ENCODE measurements at regions not wholly inside any gene's neighbourhood (a gene's known extent, or its start where the extent isn't known, plus 50 kb on each side); places are given as distances from the start of the nearest gene placed in this dataset.
"Not testable (repeated sequence)": the region's sequence is repeated elsewhere in the genome, so short reads cannot be mapped to it uniquely, and the experiment has no call there.

DNA sequence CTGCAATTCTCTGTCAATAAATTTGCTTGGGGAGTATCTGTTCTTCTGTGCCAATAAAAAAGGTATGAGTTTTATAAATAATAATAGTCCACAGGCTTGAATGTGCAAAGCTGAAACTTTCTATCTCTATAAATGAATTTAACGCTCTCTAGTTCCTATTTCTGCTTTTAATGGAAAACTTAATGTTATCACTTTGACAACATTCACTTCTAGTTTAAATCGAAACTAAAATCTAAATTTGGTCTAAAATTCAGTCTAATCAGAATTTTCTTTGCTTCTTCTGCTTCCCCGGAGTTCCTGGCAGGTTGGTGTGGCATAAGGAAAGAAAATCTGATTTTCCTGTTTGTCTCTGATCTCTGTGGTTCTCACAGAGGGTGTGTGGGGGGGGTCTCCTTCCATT lies 450.1 kb upstream of the TBL1XR1 start:
- DNase-seq: no peak

DNA sequence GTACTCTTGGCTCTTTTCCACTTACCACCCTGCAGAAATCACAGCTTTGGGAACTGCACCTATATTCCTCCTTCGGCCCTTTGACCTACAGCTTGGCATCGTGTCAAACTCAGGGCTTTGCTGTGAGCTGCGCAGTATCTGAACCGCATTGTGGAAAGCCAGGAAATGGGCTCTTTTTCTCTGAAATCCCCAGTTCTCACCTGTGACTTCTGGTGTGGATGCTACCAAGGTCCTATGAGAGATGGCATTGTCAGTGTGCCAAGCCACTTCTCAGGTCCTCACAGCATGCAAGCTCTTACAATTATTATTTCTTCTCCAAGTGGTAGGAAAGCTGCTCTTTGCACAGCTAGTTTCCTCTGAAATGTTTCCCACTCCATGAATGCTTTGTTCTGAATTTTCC lies 450.6 kb upstream of the TBL1XR1 start:
- no peak for DNase-seq

DNA sequence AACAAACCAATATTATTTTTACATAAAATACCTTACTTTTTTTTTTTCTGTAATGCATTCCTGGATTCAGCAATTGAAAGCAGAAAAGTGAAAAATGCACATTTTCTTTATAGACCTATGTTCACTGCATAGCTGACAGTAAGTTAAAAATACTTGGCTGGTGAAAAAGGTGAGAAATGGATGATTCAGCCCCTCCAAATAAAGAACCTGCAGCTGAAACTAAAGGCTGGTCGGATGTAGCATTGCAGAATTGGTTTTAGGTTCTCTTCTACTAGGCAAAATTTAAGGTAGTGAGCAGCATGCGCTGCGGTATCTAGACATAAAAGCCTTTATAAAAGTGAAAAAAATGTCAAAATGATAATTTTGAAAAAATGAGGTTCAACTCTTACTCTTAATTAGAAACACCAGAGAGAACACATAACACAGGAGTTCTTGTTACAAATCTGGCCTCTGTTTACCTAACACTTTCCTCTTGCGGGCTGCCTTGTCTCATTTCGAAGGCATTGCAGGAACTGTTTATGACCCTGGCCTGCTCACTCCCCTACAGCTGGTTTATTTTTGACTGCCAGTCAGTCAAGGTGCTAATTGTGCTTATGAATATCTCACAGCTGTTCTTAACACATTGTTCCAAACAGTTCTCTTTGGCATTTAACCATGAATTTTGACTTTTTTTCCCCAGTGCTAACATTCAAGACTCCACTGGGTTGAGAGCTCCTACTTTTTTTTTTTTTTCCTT lies 455.4 kb upstream of the TBL1XR1 start:
- DNase-seq: no peak

DNA sequence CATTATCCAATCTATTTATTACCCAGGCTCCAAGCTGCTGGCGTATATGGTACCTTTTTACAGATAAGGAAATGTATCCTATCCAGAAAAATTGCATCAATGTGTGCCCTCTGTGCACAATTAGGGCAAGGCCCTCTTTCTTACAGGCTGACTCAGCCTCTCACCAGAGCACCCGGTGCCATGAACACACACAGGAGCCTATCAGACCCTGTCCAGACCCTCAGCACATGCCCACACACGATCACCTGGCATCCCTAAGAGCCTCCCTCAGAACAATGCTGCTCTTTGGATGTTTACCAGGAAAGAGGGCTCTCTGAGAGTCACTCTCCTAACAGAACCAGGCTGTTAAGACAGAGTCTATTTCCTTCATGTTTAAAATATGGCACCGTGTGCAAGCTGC lies 460.0 kb upstream of the TBL1XR1 start:
- DNase-seq: no peak

DNA sequence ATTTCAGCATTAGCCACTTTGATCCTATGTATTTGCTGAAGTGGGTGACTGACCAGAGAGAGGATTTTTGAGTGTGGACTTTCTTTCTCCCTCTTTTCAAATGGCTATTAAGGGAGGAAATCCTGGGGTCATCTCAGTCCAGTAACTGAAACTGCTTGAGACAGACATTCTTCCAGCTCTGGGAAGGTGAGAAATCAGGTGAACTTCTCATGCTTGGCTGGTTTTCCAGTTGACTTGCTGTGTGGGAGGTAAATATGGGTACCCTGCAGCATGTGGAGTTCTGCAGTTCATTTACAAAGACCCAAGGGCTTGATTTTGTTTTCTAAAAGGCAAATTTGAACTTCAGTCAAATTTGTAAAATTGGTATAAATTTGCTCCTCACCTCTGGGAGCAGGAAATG lies 461.1 kb upstream of the TBL1XR1 start:
- DNase-seq: no peak

DNA sequence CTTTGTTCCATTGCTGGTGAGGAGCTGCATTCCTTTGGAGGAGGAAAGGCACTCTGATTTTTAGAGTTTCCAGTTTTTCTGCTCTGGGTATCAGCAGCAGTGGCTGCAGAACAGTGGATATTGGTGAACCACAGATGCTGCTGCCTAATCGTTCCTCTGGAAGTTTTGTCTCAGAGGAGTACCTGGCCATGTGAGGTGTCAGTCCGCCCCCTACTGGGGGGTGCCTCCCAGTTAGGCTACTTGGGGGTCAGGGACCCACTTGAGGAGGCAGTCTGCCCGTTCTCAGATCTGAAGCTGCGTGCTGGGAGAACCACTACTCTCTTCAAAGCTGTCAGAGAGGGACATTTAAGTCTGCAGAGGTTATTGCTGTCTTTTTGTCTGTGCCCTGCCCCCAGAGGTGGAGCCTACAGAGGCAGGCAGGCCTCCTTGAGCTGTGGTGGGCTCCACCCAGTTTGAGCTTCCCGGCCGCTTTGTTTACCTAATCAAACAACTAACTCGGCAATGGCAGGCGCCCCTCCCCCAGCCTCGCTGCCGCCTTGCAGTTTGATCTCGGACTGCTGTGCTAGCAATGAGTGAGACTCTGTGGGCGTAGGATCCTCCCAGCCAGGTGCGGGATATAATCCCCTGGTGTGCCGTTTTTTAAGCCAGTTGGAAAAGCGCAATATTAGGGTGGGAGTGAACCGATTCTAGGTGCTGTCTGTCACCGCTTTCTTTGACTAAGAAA lies 467.3 kb upstream of the TBL1XR1 start:
- not testable (repeated sequence) for DNase-seq

DNA sequence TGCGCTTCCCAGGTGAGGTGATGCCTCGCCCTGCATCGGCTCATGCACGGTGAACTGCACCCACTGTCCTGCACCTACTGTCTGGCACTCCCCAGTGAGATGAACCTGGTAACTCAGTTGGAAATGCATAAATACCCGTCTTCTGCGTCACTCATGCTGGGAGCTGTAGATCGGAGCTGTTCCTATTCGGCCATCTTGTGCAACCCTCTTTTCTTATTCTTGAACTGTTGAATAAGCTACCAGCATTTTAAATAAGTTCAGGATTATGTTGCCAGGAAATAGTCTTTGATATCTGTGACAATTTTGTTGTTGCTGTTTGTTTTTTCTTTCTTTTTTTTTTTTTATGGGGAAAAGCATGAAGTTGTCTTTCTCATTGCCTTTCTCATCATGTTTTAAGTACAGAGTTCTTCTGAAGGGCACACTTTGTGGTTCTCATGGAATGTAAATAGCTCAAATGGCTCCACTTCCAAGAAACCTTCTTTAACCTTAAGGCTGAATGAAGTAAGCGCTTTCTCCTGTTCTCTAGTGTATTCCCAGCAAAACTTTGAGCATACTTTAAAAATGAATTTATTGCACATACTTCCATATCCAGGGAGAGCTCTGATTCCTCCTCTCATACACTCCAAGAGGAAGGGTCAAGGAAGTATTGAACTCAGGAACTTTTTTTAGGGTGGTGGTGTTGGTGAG lies 468.0 kb upstream of the TBL1XR1 start:
- DNase-seq: no peak

DNA sequence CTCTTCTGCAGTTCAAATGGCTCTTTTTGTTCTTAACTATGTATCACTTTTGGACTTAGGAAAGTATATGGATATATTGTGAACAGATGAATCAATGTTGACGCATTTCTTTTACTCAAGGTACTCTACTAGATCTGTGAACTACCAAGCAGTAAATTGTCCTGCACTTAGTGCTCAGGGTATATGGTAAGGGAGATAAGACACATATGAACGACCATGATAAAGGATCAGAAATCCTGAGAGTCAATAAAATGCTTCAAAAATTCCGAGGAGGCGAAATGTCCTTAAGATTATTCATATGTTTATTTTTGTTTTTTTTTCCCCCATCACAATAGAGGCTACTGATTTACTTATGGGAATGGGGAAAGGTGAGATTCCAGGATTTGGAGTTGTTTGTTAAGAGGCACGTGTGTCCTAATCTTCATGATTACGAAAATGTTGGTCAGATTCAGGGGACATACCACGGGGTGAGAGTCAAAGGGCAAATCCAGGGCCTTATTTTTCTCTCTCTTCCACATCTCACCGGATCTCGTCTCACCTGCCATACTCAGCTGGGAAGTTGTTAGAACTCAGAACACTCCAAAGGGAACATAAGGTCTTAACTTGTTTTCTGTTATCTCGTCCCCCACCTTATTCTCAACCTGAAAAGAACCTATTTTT lies 475.1 kb upstream of the TBL1XR1 start:
- DNase-seq: no peak

DNA sequence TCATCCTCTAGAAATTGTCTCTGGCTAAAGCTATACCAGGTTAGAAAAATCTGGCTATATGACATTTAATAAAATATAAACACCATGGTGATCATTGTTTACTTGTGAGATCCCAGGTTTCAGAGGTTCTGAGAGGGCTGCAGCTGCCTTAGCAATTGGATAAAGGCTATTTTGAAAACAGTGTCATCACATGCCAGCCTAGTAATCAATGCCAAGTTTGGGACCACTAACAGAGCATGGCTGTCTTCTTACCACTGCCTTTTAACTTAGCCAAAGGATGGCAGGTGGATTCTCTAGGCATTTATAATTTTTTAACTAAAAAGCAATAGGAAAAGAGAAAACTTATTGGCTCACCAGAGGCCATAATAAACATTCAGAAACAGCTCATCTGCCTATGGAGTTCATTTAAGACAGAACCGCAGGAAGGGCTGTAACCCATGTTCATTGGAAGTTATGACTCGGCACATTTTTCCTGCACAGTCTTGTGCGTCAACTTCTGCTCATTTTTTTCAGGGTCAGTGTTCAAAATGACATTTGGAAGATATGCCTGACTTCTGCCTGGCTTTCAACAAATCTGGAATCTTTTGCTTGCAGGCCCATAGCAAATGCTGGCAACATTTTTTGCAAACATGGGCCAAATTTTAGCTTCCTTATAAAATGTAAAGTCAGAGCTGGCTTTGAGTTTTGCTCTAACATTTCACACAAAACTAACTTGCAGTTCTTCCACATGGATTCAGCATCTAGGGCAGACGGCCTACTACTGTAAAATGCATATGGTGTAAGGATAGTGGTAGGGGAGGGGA lies 476.0 kb upstream of the TBL1XR1 start:
- DNase-seq: no peak

DNA sequence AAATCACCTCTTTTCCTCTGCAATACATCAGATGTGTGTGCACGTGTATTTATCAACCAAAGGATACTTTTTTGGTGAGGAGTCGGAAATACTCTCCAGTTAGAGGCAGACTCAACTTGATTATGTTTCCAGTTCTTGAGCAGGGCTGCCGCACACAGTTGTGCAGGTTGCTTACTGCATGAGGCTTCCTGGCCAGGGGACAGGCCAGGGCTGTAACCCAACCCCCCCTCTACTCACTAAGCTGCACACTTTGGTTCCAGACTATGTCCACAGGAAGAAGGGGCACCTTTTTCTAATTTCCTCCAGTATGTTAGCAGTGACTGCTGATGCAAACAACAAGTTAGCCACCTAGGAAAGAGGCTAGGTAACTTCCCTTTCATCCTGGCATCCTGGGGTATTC lies 476.9 kb upstream of the TBL1XR1 start:
- no peak for DNase-seq

DNA sequence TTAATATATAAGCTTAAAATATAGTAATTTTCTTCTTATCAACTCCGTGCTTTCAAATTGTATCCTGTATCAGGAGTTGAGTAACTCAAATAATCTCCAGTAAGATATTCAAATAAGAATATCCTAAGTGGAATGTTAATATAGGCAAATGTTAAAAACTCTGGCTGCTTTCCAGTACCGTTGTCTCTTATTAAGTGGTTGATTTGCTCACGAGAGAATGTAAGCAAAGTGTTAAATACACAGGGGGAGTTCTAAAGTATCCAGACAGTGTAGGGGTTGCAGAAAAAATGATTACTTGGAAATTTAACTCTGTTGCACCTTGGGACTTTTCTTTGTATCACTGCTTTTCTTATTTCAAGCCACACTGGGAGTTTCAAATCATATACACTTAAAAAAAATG lies 478.9 kb upstream of the TBL1XR1 start:
- DNase-seq: no peak

DNA sequence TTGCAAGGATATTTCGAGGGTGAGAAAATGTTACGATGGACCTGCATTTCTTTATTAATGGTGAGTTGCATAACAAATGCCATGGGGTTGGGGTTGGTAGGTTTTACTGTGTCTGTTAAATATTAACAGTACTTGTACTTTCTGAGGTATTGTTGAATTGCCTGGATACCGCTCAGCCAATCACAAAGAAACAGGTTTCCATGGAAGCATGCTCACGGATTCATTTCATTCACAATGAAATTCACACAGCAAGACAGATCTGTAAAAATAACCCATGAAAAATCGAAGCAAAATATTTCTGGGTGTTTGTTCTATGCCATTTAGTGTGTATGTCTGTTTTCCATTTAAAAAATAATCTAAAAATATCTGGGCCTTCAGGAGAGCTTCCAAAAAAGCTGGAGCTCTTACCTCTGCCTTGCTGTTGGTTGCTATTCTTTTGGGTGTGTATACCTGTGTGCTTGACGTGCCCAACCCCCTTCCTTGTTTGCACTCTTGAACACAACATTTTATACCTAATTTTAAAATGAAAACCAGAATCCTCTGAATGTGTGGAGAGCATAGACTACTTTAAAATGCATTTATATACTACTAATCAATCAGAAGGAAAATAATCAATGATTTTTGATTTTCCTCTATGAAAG lies 479.8 kb upstream of the TBL1XR1 start:
- DNase-seq: no peak

DNA sequence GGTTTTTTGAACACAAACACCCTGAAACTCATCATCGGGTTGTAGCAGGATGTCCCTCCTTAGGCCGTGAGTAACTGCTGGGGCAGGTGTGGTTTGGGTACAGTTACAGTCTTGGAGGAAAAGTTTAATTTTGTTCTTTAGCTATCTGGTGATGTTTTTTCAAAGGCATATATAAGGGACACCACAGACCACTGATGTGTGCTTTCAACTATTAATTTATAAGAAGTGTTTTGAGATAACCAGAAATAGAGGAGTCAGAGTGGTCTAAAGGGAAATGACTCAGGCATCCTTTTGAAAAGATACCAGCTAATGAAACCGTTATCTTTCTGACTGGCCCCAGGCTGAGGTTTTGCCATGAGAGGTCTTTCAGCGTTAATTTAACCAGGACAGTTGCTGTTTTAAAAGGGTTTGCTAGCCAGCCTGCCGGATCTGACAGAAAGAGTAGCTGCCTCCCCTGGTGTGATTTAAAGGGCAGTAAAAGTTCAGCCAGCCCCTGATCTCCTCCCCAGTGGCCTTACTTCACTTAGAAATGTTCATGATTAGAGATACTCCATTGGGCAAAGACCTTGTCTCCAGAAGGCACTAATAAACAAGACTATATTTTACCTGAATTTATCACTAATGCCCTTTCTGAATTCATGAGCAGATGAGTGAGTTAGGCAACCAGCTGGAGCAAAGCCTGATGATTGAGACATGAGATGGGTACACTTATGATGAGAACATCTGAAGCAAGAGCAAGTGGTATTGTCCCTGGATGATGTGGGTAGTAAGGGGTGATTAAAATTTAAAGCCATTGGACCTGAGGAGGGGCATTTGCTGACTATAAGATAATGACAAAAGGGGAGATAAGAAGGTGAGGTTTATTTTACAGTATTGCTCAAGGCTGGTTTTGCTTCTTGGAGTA lies 482.5 kb upstream of the TBL1XR1 start:
- peak; percentile 87 for DNase-seq

DNA sequence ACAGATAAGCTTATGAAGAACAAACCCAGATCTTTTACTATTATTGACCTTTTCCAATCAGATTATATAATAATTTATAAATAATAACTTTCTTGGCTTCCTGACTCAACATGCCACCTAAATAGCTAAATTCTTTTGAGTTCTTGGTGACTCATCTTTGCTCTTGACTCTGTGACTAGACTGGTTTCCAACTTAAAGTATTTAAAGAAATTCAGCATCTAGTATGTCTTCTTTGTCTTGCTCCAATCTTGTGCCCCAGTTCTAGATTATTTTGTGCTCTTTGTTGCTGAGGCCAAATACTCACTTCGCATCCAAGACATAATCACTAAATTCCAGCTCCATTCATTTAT lies 483.2 kb upstream of the TBL1XR1 start:
- no peak for DNase-seq

DNA sequence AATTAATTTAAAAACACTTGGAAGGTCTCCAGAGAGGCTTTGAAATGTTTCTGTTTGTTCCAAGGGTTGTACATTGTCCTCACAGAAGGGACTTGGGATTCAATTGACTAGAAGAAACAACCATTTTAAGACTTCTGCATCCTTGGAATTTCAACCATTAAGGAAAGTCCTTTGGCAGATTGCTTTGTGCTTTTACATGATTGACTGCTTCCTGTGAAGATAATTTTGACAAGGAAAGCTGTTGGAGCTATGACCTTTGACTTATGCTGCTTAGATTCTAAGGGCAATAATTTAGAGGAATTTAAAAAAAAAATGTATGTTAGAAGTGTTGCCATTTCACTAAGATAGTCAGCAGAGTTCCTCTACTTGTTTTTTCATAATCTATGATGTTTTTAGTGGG lies 483.9 kb upstream of the TBL1XR1 start:
- no peak for DNase-seq

DNA sequence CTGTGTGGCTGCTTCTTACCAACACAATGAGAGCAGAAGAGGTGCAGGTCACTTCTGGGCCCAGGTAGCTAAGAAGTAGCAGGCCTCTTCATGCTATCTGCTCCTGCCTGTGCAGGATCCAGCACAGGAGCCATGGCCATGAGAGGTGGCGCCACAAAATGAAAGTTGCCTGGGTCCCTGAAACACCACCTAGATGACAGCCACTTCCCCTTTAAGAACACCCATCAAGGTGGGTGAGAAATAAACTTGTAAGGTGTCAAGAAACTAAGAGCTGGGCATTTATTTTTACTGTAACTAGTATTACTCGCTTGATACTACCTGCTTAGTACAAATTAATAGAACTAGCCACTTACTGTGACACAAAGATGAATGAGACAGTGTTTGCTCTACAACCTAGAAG lies 484.6 kb upstream of the TBL1XR1 start:
- DNase-seq: no peak

DNA sequence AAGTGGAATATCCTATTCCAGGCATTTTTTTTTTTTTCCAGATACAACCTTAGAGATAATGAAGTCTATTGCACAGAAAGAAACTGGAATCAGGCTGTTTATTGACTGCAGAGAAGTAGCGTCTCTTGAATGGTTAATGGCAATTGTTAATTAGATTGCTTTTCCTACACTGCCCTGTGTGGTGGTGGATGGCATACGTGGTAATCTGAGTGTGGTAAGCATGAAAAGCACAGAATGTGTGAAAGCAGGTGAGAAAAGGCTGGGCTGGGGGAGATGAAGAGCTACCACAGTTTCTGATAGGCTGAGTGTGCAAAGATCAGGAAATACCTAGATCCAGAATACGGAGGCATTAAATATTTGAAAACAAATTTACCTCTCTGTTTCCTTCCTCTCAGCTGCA lies 486.3 kb upstream of the TBL1XR1 start:
- DNase-seq: no peak

DNA sequence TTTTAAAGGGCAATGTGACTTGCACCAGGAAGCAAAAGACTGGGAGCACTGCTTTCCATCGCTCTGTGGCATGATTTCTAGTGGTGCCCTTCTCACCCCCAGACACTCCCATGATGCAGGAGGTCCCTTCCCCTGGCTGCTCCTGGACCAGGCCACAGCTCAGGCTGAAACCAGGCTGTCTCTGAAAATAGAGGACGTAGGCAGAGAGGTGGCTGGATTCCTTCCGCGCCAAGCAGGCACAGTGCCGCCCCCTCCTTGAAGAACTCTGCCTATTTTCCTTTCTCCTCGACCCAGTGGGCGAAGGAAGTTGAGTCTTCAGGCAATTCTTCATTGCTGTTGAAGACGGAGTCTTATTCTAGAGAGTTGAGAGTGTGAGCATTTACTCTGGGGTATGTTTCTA lies 489.4 kb upstream of the TBL1XR1 start:
- DNase-seq: no peak

DNA sequence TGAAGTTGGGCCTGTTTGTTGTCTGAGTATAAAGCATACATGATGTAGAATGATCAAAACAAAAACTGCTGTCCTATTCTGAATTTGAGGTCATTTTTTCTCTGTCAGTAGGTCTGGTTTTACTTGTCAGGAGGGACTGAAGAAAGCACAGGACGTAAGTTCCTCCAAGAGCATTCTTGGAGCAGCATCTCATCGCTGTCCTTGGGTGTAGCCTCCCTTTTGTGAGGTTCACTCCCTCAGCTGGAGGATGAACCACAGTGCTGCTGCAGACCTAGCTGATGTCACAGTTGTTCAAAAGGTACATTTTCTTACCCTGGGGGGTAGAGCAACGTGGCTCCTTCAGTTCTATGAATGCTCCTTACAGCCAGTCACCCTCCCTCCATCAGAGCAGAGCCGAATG lies 490.0 kb upstream of the TBL1XR1 start:
- DNase-seq: peak; percentile 55

DNA sequence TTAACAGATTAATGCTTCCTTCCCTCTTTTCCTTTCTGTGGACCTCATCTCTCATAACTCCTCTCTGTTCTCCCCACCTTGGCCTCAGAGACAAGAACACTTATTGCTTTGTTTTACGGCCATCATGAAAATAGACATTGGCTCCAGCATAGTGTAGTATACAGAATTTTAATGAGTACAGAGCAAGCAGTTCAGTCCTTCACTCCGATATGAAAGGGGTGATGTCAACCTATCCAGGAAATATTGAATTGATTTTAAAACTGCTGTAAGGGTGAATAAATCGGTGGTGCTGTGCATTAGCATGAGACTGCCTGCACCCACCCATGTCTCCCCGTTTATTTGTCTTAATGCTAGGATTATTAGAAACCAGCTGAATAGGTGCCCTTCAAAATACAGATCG lies 490.9 kb upstream of the TBL1XR1 start:
- DNase-seq: no peak

DNA sequence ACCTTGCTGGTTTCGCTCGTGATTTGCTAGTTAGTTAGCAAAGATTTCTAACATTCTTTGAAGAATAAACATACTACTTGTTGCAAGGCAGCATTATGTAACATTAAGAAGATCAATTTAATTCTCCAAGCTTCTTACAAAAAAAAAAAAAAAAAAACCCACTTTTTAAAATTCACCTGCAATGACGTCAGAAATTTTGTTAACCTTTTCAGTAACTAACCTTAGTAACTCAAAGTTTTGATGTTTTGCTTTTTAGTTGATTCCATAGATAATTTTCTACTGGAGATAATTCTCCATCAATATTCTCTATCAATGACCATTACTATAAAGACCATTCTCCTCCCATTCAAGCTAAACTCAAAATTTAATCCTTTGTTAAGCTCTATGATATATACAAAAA lies 491.8 kb upstream of the TBL1XR1 start:
- no peak for DNase-seq

Data from islet precursor cell (in vitro differentiated cells).